Skeletal muscle cell (primary cell): ENCODE measurements at regions not wholly inside any gene's neighbourhood (a gene's known extent, or its start where the extent isn't known, plus 50 kb on each side); places are given as distances from the start of the nearest gene placed in this dataset.

Experiments used
- DNase-seq: peaks from one replicate; pipeline ENCODE4 v3.0.0-alpha.2; 2010; ENCODE audit warnings: low read depth
- H3K4me3 ChIP-seq: 2 replicates; pipeline ENCODE4 v1.5.1; 2011; ENCODE audit warnings: low read depth, mild to moderate bottlenecking, control low read depth, low read length, moderate library complexity

DNA sequence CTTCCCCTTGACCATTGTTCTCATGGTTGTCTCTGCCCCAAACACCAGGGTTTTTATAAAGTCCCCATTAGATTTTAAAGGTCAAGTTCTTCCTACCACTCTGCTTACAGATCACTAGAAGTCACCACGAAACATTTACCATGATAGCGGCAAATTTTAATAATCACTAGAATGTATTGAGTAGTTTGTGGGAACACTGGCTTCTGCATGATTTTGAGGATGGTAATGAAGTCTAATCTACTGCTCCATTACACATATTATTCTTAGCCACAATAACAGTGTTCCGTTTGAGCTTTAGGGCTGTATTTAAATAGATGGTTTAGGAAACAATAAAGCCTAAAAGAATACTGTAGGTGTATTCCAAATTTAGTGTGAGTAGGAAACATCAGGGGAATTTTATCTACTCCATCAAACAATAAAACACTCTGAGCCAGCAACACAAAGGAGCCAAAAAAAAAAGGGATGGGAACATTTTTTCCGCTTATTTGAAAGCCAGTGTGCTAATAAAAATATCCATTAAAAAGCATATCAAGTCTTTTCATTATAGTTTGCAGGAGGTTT lies 49.7 kb downstream of the KLF12 start:
- no peak for DNase-seq
- no peak overlapping the region for H3K4me3 ChIP-seq

DNA sequence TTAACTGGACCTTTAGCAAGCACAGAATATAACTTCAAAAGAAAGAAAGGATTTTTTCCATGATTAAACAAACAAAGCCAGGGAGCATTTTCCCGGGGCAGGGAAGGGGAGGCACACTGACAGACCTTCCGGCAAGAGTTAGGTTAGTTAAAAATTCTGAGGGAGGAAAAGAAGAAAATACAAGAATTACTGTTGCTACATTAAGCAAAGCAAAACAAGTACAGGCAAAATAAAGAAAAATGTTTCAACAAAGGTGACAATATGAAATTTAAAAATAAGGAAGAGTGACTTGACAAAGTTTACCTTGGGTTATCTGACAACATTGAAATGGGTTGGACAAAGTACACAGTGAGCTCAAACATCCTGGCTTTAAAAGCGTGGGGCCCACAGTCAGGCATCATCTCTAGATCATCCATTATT lies 51.5 kb downstream of the KLF12 start:
- DNase-seq, result no peak

DNA sequence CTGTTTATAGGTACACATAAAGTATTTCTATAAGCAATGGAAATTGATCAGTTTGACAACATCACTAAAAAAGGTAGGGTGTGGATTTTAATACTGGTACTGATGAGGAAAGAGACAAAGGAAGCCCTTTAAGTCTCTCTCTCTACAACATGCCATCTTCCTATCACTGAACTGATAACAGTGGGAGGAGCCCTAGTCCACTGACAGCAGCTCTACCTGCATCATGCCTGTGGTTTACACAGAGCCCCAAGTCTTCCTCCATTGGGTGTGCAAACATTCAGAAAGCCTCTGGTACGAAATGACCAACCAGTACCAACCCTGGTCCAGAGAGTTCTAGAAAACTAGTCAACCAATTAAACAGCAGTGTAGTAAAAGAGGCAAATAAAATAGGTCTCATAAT lies 53.4 kb downstream of the KLF12 start:
- DNase-seq, result no peak
- H3K4me3 ChIP-seq, result no peak overlapping the region

More for the DNA sequence above, 51.5 kb downstream of the KLF12 start:
- no peak overlapping the region for H3K4me3 ChIP-seq

DNA sequence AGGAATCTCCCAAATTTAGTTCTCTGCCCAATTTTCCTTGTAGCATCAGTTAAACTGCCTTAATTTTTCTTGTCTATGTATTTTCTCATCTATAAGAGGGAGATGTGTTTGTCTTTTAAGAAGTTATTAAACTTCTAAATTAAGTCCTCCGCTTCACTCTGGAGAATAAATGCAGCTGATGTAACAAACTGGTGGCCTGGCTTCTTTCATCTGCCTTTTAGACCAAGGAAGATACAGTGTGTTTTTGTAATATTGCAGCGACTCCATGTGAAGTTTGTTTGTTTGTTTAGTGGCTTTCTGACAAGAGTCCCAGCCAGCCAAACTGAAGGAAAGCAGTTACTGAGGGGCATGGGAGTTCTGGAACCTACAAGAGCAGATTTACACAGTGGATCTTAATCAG lies 56.4 kb downstream of the KLF12 start:
- DNase-seq, result no peak
- no peak overlapping the region for H3K4me3 ChIP-seq

DNA sequence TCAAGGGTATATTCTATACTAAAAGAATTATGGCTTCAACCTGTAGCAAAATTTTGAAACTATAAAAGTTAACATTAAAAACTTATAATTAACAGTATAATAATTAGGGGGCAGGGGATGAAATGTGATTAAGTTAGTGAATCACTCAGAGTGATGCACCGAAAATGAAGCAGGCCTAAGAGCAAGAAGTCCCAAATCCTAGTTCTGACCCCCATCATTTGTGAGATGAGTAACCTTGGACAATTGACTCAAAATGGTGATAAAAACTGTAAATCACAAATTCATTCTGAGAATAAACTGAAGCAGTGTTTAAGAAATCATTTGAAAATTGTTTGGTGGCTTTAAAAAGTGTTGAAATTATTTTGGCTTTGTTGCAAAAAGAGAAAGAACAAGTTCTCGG lies 56.8 kb downstream of the KLF12 start:
- H3K4me3 ChIP-seq, result no peak overlapping the region
- no peak for DNase-seq

DNA sequence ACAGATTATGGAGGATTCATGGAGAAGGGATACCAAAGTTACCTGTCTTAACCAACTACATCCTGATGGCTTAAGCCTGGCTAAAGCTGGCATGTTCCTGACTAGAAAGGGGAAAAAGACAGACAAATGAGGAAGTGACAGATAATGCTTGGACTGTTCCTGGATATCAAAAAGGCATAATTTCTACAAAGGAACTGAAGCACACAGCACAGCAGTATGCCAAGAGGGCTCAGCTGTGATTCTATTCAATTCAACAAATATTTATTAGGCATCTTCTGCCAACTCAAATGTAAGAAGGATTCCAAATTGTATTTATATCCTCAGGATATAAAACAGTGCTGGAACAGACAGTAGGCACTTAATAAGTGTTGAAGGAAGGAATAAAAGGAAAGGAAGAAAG lies 59.5 kb downstream of the KLF12 start:
- H3K4me3 ChIP-seq, result no peak overlapping the region
- DNase-seq, result no peak

DNA sequence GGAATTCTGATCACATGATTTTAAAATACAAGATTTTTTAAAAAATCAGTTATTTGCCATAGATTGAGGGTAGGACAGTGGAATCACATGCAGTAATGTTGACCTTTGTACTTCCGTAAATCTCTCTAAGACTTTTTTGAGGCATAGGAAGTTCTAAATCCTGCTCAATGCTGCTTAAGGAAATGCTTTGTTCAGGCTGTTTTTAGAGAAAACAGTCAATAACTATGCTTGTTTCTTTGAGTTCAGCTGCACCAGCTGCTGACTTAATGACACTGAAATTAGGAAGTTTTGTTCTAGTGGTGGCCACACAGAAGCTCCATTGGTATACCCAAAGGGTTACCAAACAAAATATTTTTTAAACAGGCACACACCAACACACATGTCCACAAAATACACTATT lies 60.9 kb downstream of the KLF12 start:
- H3K4me3 ChIP-seq, result no peak overlapping the region
- no peak for DNase-seq

DNA sequence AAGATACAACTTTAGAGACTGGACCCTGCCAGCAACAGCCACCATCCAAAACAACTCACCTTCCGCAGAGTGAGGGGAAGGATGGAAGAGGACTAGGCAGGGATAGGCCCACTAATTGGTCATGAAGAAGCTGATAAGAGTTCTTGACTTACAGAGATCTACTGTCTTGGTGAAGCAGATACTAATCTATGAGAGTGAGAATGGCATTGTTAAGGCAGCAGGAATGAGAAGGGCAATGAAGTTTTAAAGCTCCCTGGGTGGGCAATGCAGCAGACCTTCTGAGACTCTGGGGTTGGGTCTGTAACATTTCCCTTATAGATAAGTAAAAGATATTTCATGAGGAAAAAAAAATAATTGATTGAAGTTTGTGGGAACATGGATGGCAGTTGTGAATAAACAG lies 63.7 kb downstream of the KLF12 start:
- no peak overlapping the region for H3K4me3 ChIP-seq
- no peak for DNase-seq

DNA sequence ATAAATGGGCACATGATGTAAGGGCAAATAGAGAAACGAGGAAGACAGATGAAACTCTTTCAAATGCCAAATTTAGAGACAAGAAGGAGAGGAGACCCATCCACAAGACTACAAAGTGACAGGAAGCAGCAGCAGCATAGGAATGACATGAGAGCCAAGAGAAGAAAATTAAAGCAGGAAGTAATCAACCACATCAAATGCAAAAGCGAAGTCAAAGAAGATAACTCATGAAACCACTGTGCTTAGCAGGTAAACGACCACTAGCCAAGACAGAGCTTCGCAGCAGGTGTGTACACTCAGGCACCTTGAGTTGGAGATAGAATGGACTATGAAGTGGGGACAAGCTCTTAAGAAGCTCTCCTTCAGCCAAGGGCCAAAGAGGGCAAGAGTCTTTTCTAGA lies 64.1 kb downstream of the KLF12 start:
- DNase-seq, result no peak

DNA sequence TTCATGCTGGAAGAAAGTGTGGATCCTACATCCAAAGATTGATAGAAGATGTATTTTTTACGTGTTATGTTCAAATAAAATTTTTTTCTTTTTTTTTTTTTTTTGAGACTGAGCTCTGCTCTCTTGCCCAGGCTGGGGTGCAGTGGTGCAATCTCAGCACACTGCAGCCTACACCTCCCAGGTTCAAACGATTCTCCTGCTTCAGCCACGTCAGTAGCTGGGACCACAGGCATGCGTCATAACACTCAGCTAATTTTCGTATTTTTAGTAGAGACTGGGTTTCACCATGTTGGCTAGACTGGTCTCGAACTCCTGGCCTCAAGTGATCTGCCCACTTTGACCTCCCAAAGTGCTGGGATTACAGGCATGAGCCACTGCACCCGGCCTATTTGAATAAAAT lies 65.7 kb downstream of the KLF12 start:
- no peak overlapping the region for H3K4me3 ChIP-seq
- no peak for DNase-seq

More for the DNA sequence above, 64.1 kb downstream of the KLF12 start:
- H3K4me3 ChIP-seq, result no peak overlapping the region

DNA sequence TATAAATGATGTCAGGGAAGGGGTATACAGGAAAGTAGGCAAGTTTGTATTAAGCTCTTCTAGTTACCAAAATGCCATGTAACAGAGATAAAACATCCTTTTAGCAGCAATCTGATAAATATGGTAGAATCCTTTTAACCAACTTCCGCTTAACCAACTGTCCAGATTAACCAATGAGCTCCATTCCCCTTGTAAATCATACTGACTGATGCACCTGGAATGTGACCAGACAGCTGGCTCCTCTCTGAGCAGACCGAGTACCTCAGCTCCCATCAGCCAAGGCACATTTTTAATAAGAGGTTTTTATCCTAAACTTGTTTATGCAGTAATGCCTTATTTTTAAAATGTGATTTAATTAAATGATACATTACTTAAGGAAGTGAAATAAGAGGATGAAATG lies 66.4 kb downstream of the KLF12 start:
- no peak for DNase-seq
- no peak overlapping the region for H3K4me3 ChIP-seq

DNA sequence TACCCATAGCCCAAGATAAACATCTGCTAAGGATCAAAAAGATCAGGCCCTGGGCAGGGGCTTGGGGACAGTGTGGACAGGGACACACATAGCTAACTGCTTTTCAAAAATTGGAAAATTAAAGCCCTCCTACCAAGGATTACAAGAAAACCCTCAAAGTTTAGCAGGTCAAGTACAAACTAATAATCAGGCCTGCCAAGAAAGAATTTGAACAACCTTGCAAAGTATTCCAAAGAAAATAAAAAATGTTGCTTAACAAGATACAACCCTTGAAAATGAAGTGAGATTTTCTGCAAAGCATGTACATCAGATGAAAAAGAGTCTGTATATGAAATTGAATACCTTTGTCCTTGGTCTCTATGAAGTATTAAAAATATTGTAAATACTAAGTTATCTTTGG lies 67.3 kb downstream of the KLF12 start:
- H3K4me3 ChIP-seq, result no peak overlapping the region
- DNase-seq, result no peak

DNA sequence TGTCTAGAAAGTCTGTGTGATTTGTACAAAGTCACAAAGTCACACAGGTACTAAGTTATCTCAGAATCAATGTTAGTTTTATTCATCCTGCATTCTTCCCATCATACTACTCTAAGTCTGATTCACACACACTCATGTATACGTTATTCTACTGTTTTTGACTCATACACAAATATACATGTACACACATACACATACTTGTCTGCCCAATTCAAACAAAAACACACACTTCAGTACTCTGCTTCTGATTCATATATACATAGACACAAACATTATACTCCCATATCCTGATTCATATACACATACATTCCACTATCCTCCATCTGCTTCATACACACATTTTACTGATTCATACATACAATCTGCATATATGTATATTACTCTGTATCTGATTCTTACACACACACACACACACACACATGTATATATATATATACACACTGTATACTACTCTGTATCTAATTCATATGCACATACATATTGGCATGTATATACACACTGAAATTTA lies 69.3 kb downstream of the KLF12 start:
- no peak overlapping the region for H3K4me3 ChIP-seq
- DNase-seq, result no peak

DNA sequence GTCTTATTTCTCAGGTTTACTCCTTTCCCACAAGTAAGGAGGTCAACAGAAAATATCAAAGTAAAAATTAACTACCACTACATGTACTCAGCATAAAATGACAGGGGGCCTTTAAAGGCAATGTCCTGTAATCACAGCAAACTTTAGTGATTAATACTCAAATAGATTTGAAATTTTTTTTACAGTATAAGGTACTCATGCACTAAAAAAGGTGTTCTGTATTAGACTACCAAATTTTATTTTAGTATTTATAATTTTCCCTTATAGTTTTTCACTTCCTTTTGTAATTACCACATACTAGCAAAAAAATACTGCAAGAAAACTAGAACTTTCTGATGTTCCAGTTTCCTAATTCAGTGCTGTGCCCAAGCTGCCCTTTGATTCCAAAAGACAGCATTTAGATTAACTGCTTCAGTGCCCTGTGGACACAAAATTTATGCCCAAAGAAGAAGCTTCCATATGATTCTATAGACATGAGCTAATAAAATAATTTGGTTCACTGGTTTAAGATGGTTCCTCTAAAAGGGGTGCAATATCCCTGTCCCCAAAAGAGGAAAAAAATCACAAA lies 70.6 kb downstream of the KLF12 start:
- no peak for DNase-seq
- no peak overlapping the region for H3K4me3 ChIP-seq

DNA sequence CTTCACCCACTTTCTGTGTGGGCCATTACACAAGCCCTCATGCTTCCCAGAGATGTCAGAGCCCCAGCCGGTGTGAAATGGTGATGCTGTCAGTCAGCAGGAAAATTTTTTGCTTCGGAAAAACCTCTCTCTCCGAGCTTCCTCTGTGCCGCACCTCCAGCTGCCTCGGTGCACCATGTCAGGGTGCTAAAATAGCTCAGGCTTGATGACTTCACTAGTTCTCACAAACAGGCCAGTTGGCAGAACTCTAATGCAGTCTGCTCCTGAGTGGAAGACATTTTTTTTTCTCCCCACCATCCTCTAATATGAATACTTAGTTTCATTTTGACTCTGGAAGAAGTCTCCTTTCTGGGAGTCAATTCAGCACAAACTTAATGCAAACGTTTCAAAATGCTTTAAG lies 71.3 kb downstream of the KLF12 start:
- DNase-seq, result peak; percentile 43

DNA sequence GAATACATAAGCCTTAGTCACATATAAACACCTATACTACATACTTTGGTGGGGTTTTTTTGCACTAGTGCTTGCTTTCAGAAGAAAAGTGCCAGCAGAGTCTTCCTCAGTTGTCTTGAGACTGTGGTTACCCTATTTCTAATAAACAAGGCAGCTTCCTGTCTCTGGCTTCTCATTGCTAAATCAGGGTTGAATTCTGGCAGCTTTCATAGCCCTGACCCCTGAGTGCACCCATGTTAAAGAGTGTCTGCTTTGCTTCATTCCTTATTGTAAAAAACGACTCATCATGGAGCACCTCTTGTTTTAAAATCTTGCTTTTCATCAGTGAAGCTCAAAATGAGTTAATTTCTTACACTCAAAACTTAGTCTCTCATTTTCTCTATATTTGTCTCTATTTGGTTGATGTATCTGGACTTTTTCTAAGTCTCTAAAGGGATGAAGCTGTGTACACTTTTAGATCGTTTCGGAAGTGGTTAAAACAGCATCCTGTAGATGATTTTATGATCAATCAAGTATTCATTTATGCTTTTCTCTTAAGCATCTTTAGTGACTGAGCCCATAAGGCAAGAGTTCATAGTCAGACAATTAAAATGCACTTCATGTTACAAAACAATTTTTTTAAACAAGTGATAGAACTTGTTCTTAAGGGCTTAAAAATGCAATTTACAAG lies 72.1 kb downstream of the KLF12 start:
- peak; percentile 56 for DNase-seq
- no peak overlapping the region for H3K4me3 ChIP-seq

More for the DNA sequence above, 71.3 kb downstream of the KLF12 start:
- no peak overlapping the region for H3K4me3 ChIP-seq

DNA sequence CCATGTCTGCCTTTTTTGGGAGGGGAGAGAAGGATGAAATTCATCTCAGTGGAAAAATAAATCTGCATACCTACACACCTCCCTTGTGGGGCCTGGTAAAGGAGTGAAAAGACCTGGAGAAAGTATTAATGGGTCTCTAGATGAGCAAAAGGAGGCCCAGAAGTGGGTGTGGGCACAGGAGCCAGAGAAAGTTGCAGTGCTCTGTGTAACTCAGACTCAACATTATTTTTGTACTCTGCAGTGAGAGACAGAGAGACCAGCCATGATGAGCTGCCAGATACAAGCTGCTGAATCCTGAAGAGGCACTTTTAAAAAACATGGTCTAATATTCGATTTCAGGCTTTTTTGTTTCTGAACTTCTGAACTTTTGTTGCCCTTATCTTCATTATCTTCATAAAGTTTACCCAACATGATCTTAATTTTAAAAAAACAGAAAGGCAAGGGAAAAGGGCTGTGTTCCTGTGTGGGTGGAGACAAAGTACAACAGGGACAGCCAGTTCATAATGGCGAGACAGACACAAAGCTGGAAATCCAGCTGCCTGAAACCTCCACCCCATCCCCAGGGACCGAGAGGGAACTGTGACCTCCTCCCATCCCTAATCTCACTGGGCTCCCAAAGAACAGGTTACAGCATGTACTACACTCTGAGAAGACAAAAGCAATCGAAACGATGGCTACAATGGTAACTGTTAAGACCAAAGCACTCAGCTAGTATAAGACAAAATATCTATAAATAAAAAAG lies 77.2 kb downstream of the KLF12 start:
- no peak for DNase-seq

DNA sequence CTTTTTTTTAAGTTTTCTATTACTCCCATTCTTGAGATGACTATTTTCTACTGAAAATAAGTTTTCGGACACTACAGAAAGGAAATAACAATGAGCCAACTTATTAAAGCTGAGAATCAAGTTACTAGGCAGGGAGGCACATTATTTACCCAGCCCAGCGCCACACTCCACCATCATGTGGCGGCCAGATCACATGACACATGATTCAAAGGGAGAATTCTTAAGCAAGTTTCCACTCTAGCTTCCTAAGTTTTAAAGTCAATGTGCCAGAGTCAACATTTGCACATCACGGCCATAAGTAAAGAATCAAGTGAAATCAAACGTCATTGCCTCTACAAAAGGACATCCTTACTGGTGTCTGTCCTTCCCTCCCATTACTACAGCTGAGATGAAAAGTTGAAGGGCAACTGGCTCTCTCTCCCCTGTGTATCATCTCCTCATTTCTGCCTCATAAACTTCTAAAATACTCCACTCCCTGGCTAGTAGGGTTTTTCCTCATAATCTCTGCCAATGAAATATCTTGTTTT lies 81.7 kb downstream of the KLF12 start:
- DNase-seq, result no peak

More for the DNA sequence above, 77.2 kb downstream of the KLF12 start:
- H3K4me3 ChIP-seq, result no peak overlapping the region

DNA sequence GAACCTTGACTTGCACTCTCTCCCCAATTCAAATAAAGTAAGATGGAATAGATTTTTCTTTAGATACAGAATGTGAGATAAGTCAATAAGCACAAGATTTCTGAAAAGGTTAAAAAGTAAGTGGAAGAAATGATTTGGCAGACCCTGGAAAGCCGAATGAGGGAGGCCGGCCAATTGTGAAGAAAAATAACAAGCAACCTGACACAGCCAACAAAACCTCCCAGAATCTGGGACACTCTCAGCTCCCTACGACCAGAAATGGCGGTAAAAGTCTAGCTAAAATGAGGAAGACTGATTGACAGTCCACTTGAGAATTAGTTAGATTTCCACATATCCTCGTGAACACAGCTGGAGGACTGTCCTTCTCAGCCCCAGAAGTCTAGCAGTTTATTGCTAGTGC lies 85.4 kb downstream of the KLF12 start:
- no peak overlapping the region for H3K4me3 ChIP-seq
- DNase-seq, result no peak

More for the DNA sequence above, 81.7 kb downstream of the KLF12 start:
- H3K4me3 ChIP-seq, result no peak overlapping the region

DNA sequence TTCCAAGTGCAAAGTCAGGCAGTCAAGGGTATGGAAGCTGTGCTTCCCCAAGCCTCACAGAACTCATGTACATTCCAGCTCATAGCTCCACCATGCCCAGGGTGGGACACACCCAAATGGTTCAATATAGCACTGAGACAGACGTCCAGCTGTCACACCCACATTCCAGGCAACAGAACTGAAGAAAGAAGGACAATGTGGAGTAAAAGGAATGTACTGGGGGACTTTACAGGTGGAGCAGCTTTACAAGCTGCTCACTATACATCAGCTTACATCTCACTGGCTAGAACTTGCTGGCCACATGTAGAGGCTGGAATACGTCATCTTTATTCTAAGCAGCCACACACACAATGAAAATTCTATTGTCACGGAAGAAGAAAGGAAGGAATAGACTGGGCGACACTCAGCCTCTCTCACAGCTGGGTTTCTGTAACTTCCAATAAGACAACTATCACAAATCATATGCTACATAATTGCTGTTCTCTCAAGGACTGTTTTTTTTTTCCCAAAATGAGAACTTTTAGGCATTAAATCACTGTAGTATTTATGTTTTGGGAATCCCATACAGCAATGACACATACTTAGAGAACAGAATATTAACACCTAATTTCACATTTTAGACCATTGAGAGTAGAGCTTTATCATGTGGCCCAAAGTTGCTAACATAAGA lies 86.1 kb downstream of the KLF12 start:
- H3K4me3 ChIP-seq, result no peak overlapping the region
- DNase-seq, result no peak
